GM18951 (cell line): ENCODE measurements at regions not wholly inside any gene's neighbourhood (a gene's known extent, or its start where the extent isn't known, plus 50 kb on each side); places are given as distances from the start of the nearest gene placed in this dataset.

Experiments used
- POLR2A ChIP-seq: IDR thresholded peaks from 4 replicates; pipeline ENCODE4 v1.6.1; 2011; ENCODE audit warnings: mild to moderate bottlenecking; ENCODE audit not compliant: insufficient read length, insufficient read depth; ENCODE audit errors: extremely low read depth
- in situ Hi-C: fragments of 300-500 bp; cut with MboI; formaldehyde crosslinking; loops from one replicate; pipeline ENCODE4 v1.12.0; 2022; ENCODE audit warnings: low sequenced_read_pairs, mixed read lengths, inconsistent platforms; ENCODE audit not compliant: unreplicated experiment

- in situ Hi-C loops = no loop called here
- no peak for TF ChIP-seq POLR2A
Measured at GRCh38 chr11:129573161-129573560, 197.5 kb downstream of the BARX2 start.

GRCh38 chr11:129574431-129574830 lies 198.8 kb downstream of the BARX2 start:
- in situ Hi-C loops = no loop called here
- no peak for TF ChIP-seq POLR2A

- no peak for TF ChIP-seq POLR2A
- in situ Hi-C loops = no loop called here
Measured at GRCh38 chr11:129576652-129577051, 201.0 kb downstream of the BARX2 start.

- TF ChIP-seq POLR2A = no peak
- in situ Hi-C loops = no loop called here
Measured at GRCh38 chr11:129578006-129578405, 202.4 kb downstream of the BARX2 start.

GRCh38 chr11:129580278-129580677 lies 204.6 kb downstream of the BARX2 start:
- in situ Hi-C loops = no loop called here
- no peak for TF ChIP-seq POLR2A

GRCh38 chr11:129584316-129584715 lies 208.7 kb downstream of the BARX2 start:
- no peak for TF ChIP-seq POLR2A
- in situ Hi-C loops = no loop called here

GRCh38 chr11:129589190-129589860 lies 213.7 kb downstream of the BARX2 start:
- in situ Hi-C loops = no loop called here
- TF ChIP-seq POLR2A = no peak

GRCh38 chr11:129590030-129590752 lies 214.5 kb downstream of the BARX2 start:
- in situ Hi-C loops = no loop called here
- TF ChIP-seq POLR2A = no peak

- in situ Hi-C loops = no loop called here
- TF ChIP-seq POLR2A = no peak
Measured at GRCh38 chr11:129590753-129591475, 215.3 kb downstream of the BARX2 start.

- no peak for TF ChIP-seq POLR2A
- in situ Hi-C loops = no loop called here
Measured at GRCh38 chr11:129591527-129591926, 215.9 kb downstream of the BARX2 start.

GRCh38 chr11:129592191-129592590 lies 216.5 kb downstream of the BARX2 start:
- TF ChIP-seq POLR2A = no peak
- in situ Hi-C loops = no loop called here

- in situ Hi-C loops = no loop called here
- no peak for TF ChIP-seq POLR2A
Measured at GRCh38 chr11:129593098-129593497, 217.4 kb downstream of the BARX2 start.

- TF ChIP-seq POLR2A = no peak
- in situ Hi-C loops = no loop called here
Measured at GRCh38 chr11:129595038-129595962, 219.7 kb downstream of the BARX2 start.
